GM12892 (cell line): ENCODE measurements at regions not wholly inside any gene's neighbourhood (a gene's known extent, or its start where the extent isn't known, plus 50 kb on each side); places are given as distances from the start of the nearest gene placed in this dataset.

Experiments
- POLR2A ChIP-seq: IDR thresholded peaks from 2 replicates; pipeline ENCODE4 v1.6.1; 2011; ENCODE audit warnings: low read depth, low read length, control low read depth
- POLR2AphosphoS5 ChIP-seq: IDR thresholded peaks from 2 replicates; pipeline ENCODE4 v1.6.1; 2011; ENCODE audit warnings: low read depth, low read length, control low read depth
- TAF1 ChIP-seq: IDR thresholded peaks from 2 replicates; pipeline ENCODE4 v1.6.1; 2011; ENCODE audit warnings: low read depth, mild to moderate bottlenecking, control low read depth, low read length, borderline replicate concordance

DNA sequence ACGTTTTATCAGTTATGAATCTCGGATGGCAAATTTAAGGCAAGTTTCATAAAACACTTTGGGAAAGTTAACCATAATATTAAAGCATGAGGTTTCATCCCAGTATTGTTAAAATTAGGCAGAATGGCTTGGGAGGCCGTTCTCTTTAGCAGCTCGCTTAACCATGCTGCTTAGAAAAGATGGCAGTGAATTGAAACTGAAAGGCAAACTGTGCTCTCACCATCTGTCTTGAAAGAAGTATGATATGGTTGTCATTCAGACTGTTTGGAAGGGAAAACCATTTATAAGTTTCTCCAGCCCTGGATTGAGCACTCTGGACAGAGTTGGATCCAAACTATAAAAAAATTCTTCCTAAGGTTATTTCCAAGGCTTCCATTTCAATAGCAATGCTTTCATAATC is 332.3 kb upstream of the SUCLG2 start:
- no peak for TF ChIP-seq POLR2A
- no peak for TF ChIP-seq TAF1
- no peak for TF ChIP-seq POLR2AphosphoS5
